GM23248 (cell line): ENCODE measurements at regions not wholly inside any gene's neighbourhood (a gene's known extent, or its start where the extent isn't known, plus 50 kb on each side); places are given as distances from the start of the nearest gene placed in this dataset.

Source experiments
- DNase-seq: peaks from one replicate; pipeline ENCODE4 v3.0.0-alpha.2; 2015
- H2AFZ ChIP-seq: fragments of 200-600 bp; sonication (generic); 2 replicates; pipeline ENCODE4 v1.6.1; 2016; ENCODE audit warnings: antibody characterized with exemption
- H3F3A ChIP-seq: fragments of 200-600 bp; sonication (generic); 2 replicates; pipeline ENCODE4 v1.6.1; 2016; ENCODE audit warnings: mild to moderate bottlenecking, antibody characterized with exemption, mixed run types; ENCODE audit not compliant: insufficient read depth
- H3K27ac ChIP-seq: fragments of 200-600 bp; sonication (generic); 2 replicates; pipeline ENCODE4 v1.5.1; 2016; ENCODE audit warnings: mild to moderate bottlenecking
- H3K27me3 ChIP-seq: fragments of 200-600 bp; sonication (generic); replicated peaks from 2 replicates; pipeline ENCODE4 v1.6.1; 2016; ENCODE audit warnings: mild to moderate bottlenecking; ENCODE audit not compliant: insufficient read depth
- H3K36me3 ChIP-seq: fragments of 200-600 bp; sonication (generic); 2 replicates; pipeline ENCODE4 v1.6.1; 2016; ENCODE audit warnings: low read depth, mild to moderate bottlenecking
- H3K4me1 ChIP-seq: fragments of 200-600 bp; sonication (generic); 2 replicates; pipeline ENCODE4 v1.6.1; 2016; ENCODE audit warnings: mild to moderate bottlenecking; ENCODE audit not compliant: insufficient read depth
- H3K4me2 ChIP-seq: fragments of 200-600 bp; sonication (generic); one replicate; pipeline ENCODE4 v1.6.1; 2016; ENCODE audit warnings: mild to moderate bottlenecking; ENCODE audit not compliant: unreplicated experiment
- H3K4me3 ChIP-seq: fragments of 200-600 bp; sonication (generic); 2 replicates; pipeline ENCODE4 v1.5.1; 2016; ENCODE audit warnings: mild to moderate bottlenecking
- H3K79me2 ChIP-seq: fragments of 200-600 bp; sonication (generic); 2 replicates; pipeline ENCODE4 v1.6.1; 2016; ENCODE audit warnings: mild to moderate bottlenecking; ENCODE audit not compliant: insufficient read depth
- H3K9ac ChIP-seq: fragments of 200-600 bp; sonication (generic); 2 replicates; pipeline ENCODE4 v1.6.1; 2016; ENCODE audit warnings: mild to moderate bottlenecking
- H3K9me2 ChIP-seq: fragments of 200-600 bp; sonication (generic); 2 replicates; pipeline ENCODE4 v1.6.1; 2016; ENCODE audit warnings: mixed run types, mild to moderate bottlenecking, moderate library complexity; ENCODE audit not compliant: insufficient read depth
- H3K9me3 ChIP-seq: fragments of 200-600 bp; sonication (generic); one replicate; pipeline ENCODE4 v1.6.1; 2017; ENCODE audit warnings: low read depth
- H4K20me1 ChIP-seq: fragments of 200-600 bp; sonication (generic); 2 replicates; pipeline ENCODE4 v1.6.0; 2016; ENCODE audit not compliant: insufficient read depth
- EZH2 ChIP-seq: fragments of 200-600 bp; sonication (generic); IDR thresholded peaks from 2 replicates; pipeline ENCODE4 v1.6.1; 2018; ENCODE audit warnings: antibody characterized with exemption, mild to moderate bottlenecking; ENCODE audit not compliant: insufficient read depth, poor library complexity, severe bottlenecking
- EZH2phosphoT487 ChIP-seq: fragments of 200-600 bp; sonication (generic); IDR thresholded peaks from 2 replicates; pipeline ENCODE4 v1.6.1; 2018; ENCODE audit warnings: antibody characterized with exemption, moderate library complexity, mild to moderate bottlenecking, low read depth; ENCODE audit not compliant: insufficient read depth
- WGBS, 2 experiments: methylation state at CpG; one replicate each; pipeline ENCODE4 v1.1.6; 2015 to 2017; ENCODE audit warnings: low lambda C conversion rate in 2 of 2, low coverage in 1 of 2; ENCODE audit errors: missing lambda C conversion rate in 2 of 2; 5-methylcytosine and 5-hydroxymethylcytosine counted together
- in situ Hi-C: fragments of 300-500 bp; cut with MboI; formaldehyde crosslinking; loops from 2 replicates; pipeline ENCODE4 v1.15.0; 2020

DNA sequence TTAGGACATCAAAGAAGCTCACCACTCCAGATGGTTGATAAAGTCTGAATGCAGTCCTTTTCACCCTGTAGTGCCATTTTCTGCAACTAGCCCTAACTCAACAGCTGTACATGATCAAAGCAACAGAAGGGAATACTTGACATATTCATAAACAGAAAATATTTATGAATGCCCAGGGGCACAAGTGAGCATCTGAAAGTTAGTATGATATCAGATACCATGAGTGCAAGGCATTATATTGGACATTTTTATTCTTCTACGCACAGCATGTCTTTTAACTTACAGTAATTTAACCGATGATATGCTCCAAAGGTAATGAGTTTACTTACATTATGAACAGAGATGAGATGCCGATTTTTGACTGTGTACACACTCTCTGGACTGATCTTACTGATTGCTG lies 142.0 kb downstream of the MCHR2 start:
- no peak for TF ChIP-seq EZH2
- TF ChIP-seq EZH2phosphoT487, result no peak
- Histone ChIP-seq H3K79me2 (no peaks in the 10 kb centered on the region), H3K9ac (no peak overlapping the region), H3K27ac (no peak overlapping the region), H3K4me2 (no peak overlapping the region), H3K4me3 (no peak overlapping the region), H3F3A (no peaks in the 10 kb centered on the region), H3K9me3 (no peaks in the 10 kb centered on the region), H3K9me2 (no peaks in the 10 kb centered on the region), H3K36me3 (no peaks in the 10 kb centered on the region), H3K4me1 (no peaks in the 10 kb centered on the region), H2AFZ (no peak overlapping the region), H3K27me3 (no peaks in the 10 kb centered on the region; the same call in 1 of the 2 replicates), H4K20me1 (no peaks in the 10 kb centered on the region)
- in situ Hi-C loops, result no loop called here
- DNase-seq, result no peak
- 66 to 71% methylated on average over 3 of the region's 3 CpGs for WGBS, 2 experiments

DNA sequence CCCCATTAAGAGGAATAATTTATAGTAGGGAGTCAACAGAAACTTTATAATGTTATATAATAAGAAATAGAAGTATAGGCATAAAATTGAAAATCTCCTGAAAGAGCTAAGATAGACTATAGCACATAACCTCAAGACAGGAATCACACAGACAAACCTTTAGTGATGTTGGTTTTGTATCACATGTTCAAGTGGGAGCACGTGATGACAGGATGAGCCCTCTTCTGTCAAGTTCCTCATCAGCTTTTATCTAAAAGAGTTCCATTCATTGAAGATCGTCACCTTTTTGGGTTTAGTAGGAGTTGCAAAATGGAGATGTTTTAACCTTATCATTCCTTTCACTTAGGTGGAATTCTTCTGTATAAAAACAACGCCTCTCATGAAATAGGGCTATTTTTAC lies 127.0 kb downstream of the MCHR2 start:
- in situ Hi-C loops, result no loop called here

DNA sequence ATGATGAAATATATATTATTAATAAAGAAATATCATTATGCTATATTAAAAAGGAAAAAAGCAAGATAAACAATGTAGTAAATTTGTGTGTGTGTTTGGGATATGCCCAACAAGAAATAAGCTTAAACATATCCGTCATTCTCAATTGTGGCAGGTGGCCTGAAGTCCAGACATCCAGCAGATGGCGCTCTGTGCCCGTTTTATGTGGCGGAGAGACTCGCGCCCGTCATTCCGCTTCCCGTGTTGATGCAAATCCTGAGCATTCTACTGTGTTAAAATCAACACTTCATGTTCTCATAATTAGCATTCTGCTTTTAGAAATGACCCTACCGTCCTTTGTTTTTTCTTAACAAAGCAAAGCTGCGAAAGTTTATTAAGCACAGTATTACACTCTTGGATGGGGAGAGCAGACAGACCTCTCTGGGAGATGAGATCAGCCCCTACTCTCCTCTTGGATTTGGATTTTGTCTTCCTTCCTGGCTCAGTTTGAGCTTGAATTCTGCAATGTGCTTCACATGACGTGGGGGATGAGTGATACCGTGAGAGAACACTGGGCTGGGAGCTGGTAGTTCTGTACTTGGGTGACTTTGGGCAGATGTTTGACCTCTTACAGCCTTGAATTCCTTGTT lies 125.8 kb downstream of the MCHR2 start:
- H3K27ac ChIP-seq, result no peak overlapping the region
- H2AFZ ChIP-seq, result peak overlapping the region; percentile 92
- peak overlapping the region; percentile 27 for H3K9ac ChIP-seq
- H3K4me1 ChIP-seq, result no peaks in the 10 kb centered on the region; the same call in 1 of the 2 replicates
- no peaks in the 10 kb centered on the region for H3K9me2 ChIP-seq
- H3K79me2 ChIP-seq, result no peaks in the 10 kb centered on the region
- DNase-seq, result peak; percentile 84
- no peaks in the 10 kb centered on the region for H3F3A ChIP-seq
- H3K4me3 ChIP-seq, result peak overlapping the region; percentile 69
- peak overlapping the region; percentile 88 for H3K4me2 ChIP-seq
- in situ Hi-C loops, result no loop called here
- no peaks in the 10 kb centered on the region for H3K9me3 ChIP-seq
- 2 to 4% methylated on average over 13 of the region's 13 CpGs for WGBS, 2 experiments
- peaks cover 8% of the 10 kb centered on the region; the same call in 1 of the 2 replicates for H3K27me3 ChIP-seq
- H4K20me1 ChIP-seq, result no peaks in the 10 kb centered on the region
- no peaks in the 10 kb centered on the region for H3K36me3 ChIP-seq
- TF ChIP-seq EZH2phosphoT487 (no peak), EZH2 (no peak)

More for the DNA sequence above, 127.0 kb downstream of the MCHR2 start:
- WGBS, 2 experiments, result 31 to 38% methylated on average over 3 of the region's 3 CpGs
- Histone ChIP-seq H3K4me2 (no peak overlapping the region), H3K9ac (no peak overlapping the region), H3K27ac (no peak overlapping the region), H3K4me1 (no peaks in the 10 kb centered on the region; the same call in 1 of the 2 replicates), H3K79me2 (no peaks in the 10 kb centered on the region), H4K20me1 (no peaks in the 10 kb centered on the region), H3K4me3 (no peak overlapping the region), H3K36me3 (no peaks in the 10 kb centered on the region), H3K9me3 (no peaks in the 10 kb centered on the region), H3F3A (no peaks in the 10 kb centered on the region), H3K9me2 (no peaks in the 10 kb centered on the region), H2AFZ (no peak overlapping the region), H3K27me3 (peaks cover 8% of the 10 kb centered on the region; the same call in 1 of the 2 replicates)
- DNase-seq, result no peak
- TF ChIP-seq EZH2phosphoT487 (no peak), EZH2 (no peak)
